Stimulated activated CD8-positive, alpha-beta memory T cell treated with anti-CD3 and anti-CD28 coated beads, Interleukin-12 subunit alpha, Interleukin-12 subunit beta, amount 100 ng/mL, for 1 hour (primary cell): ENCODE measurements at regions not wholly inside any gene's neighbourhood (a gene's known extent, or its start where the extent isn't known, plus 50 kb on each side); places are given as distances from the start of the nearest gene placed in this dataset.
"Not testable (repeated sequence)": the region's sequence is repeated elsewhere in the genome, so short reads cannot be mapped to it uniquely, and the experiment has no call there.

Experiments used
- DNase-seq: peaks from one replicate; pipeline ENCODE4 v3.0.0-alpha.2; 2020; ENCODE audit warnings: low read depth

DNA sequence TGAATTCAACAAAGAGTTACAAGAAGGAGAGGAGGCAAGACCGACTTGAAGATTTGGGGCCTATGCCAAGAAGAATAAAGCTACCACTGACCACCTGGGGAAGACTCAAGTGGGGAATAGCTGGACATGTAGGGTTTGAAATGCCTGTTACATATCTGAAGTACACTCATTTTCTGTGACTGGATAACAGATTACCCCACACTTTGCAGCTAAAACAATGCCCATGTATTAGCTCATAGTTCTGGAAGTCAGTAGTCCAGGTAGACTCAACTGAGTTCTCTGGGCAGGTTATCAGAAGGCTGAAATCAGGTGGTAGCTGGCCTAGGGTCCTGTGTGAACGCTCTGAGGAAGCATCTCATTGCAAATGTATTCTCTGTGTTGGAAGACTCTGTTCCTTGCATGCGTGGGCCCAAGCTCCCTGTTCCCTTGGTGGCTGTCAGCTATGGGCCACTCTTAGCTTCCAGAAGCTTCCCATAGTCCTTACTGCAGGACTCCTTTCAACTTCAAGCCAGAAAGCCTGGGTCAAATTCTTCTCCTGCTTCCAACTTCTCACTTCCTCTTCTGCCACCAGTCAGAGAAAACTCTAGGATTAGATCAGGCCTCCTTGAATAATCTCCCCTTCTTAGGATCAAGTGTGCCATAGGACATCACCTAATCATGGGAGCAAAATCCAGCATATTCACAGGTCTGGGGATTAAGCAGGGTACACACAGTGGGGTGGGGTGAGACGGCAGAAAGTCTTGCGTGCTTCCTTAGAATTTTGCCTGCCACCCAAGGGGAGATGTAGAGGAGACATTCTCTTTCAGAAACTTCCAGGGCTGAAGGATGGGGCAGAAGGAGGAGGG is 187.8 kb downstream of the SHQ1 start:
- DNase-seq, result no peak

DNA sequence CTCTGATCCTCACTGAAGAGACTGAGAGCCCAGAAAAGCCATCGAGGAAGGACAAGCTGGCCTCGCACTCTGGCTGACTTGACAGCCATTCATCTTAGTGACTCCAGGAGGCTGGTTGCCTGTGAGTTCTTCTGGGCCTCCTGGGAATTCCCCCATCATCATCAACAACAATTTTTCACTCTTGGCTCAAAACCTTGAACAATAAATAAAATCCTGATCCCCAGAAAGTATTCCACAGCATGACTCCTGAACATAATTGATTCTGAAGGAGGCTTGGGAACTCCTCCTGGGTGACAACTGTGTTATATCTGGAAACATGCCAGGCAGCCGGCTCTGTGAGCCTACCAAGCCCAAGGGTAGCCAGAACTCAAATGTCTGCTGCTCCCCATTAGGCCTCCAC is 188.6 kb downstream of the SHQ1 start:
- DNase-seq, result no peak

DNA sequence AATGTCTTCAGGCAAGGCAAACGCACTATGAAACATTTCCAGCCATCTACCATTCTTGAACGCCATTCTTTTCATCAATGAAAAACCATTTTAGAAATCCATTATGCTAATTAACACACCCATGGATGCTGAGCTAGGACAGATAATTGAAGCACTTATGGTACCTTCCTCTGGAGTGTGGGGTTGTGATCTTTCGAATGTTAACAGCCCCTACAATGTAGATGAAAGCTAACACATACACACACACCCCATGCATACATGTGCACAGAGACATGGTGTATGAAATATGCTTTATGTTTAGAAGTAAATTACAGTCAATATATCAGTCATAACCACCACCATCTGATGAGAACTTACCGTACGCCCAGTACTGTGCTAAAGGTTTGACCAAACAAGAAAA is 189.1 kb downstream of the SHQ1 start:
- DNase-seq, result no peak

GRCh38 chr3:72658466-72659100 is 189.7 kb downstream of the SHQ1 start:
- DNase-seq, result no peak

GRCh38 chr3:72657666-72658065 is 190.6 kb downstream of the SHQ1 start:
- DNase-seq, result peak; percentile 29

DNA sequence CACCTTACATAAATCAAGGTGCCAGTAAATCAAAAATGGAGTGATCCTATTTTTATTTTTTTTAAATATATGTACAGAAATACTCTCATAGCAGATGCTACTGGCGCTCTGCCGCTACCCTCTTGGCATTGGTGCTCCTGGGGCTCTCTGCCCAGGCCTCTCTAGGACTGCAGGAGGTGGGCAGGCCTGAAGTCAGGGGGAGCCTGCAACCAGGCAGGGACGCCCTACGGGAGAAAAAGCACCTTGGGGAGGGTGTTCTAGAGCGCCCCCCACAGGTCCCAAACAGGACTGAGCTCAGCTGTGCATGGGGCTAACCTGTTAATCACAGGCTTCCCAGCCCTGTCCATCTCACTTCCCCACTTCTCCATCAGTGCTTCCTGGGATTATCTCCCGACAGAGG is 192.5 kb downstream of the SHQ1 start:
- no peak for DNase-seq

DNA sequence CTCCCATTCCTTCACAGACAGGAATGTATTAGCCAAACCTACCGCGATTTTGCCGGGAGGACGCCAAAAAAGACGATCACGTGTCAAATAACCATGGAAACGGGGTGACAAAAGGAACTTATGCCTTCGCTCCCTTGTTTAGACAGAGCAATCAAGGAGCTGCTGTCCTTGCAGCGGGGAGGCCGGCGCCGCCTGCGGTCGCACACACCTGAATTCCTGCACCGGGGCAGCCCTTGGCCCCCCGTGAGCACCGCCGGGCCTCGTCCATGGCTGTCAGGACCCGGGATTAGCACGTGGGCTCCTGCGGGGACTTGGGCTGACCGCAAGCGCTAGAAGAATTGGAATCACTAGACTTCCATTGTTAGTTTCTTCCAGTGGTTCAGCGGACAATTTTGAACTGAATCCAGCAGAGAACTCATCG is 193.1 kb downstream of the SHQ1 start:
- no peak for DNase-seq

DNA sequence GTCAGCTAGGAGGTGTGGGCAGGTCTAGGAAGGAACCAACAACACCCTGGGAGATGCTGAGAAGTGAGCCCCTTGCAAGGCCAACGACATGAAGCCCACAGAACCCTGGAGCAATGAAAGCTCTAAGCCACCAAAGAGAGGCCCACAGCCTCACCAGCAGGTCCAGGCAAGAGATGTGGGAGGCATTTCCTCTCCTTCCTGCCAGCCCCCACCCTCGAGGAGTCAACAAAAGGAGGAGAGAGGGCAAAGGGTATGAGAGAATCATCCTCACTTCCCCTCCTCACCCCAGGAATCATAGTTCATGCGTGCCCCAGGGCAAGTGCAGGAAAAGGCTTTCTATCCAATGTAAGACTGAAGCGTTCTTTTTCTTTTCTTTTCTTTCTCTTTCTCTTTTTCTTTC is 195.8 kb downstream of the SHQ1 start:
- DNase-seq, result no peak

DNA sequence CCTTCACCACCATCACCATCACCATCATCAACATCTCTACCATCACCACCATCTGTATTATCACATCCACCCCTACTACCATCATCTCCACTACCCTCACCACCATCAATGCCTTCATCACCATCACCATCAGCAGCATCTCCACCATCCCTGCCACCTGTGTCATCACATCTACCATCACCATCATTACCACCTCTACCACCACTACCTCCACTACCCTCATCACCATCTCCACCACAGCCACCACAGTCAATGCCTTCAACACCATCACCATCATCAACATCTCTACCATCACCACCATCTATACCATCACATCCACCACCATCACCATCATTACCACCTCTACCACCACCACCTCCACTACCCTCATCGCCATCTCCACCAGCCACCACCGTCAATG is 196.7 kb downstream of the SHQ1 start:
- DNase-seq, result no peak

- no peak for DNase-seq
Observed at GRCh38 chr3:72646263-72646662, 202.0 kb downstream of the SHQ1 start.

DNA sequence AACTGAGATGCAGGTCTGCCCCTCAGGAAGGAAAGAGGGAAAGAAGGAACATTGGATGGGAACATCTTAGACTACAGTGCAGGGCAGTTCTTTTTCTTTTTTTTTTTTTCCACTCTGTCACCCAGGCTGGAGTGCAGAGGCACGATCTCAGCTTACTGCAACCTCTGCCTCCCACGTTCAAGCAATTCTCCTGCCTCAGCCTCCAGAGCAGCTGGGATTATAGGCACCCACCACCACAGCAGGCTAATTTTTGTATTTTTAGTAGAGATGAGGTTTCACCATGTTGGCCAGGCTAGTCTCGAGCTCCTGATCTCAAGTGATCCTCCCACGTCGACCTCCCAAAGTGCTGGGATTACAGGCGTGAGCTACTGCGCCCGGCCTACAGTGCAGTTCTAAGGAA is 204.6 kb downstream of the SHQ1 start:
- DNase-seq, result not testable (repeated sequence)

- DNase-seq, result no peak
Observed at GRCh38 chr3:72641684-72642083, 206.6 kb downstream of the SHQ1 start.

- no peak for DNase-seq
Observed at GRCh38 chr3:72641072-72641471, 207.2 kb downstream of the SHQ1 start.

DNA sequence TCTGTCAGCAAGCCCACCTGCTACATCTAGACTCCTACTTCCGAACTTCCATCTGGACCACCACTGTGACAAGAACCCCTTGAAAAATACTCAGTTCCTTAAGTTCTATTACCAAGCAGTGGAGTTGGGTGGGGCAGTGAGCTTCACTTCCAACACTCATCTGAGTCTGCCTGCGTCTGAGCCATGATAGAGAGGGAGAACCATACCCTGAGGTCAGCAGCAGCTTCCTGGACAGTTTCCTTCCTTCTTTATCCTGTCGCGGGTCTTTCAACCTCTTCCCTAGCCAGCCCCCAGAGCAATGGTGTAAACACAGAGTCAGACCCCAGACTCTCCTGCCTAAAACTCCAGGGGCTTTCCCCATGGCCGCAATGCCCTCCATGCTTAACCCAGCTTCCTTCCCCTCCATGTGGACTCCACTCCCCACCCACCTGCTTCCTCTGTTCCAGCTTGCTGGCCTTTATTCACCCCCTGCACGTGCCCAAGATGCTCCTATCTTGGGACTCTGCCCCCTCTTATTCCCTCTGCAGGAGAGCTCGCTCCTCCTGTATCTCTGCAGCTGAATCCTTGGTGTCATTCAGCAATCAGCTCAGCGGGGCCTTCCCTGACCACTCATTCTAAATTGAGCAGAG is 211.2 kb downstream of the SHQ1 start:
- DNase-seq, result no peak

DNA sequence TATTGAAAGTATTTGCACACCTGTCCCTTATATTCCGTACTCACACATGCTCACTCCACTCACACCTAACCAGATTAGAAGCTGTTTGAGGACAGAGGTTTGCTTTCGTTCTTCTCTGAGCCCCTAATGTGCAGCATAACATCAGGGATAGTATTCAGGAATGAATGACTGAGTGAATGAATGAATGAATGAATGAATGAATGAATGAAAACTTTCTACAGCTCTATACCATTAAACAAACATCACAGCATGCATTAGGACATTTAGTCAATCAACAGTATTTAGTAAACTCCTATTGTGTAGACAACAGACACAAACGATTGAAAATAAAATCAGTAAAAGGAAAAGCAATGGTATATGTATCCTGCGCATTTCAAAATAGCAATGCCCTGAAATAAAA is 212.7 kb downstream of the SHQ1 start:
- no peak for DNase-seq

GRCh38 chr3:72634128-72634527 is 214.1 kb downstream of the SHQ1 start:
- DNase-seq, result no peak

DNA sequence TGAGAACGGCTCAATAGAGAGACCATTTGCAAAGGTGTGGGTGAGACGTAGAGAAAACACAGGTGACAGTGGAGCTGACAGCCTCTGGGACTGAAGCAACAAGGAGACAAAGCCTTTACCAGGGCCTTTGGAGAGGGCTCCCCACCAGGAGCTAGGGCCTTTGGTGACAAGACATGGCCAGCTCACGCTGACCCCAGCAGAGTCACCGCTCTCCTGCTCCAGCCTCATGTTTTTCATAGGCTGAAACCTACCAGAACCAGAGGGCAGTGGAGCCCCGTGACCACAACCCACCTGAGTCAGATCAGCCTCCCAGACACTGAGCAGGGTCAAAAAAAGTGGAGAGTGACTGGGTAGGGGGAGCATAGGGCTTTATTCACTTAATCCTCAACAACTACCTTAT is 214.7 kb downstream of the SHQ1 start:
- DNase-seq, result no peak

- DNase-seq, result no peak
Observed at GRCh38 chr3:72633121-72633520, 215.1 kb downstream of the SHQ1 start.

DNA sequence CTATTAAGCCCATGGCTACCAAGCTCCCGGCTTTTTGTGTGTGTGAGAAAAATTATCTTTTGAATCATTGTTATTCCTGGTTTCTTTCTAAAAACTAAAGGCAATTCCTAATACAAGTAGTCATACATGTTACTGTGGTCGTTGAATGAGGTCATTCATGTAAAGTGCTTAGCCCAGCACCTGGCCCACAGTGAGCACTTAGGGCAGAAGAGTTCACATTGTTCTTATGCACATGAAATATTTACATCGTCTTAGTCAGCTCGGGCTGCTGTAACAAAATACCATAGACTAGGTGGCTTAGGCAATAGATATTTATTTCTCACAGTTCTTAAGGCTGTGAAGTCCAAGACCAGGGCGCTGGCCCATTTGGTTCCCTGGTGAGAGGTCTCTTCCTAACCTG is 216.1 kb downstream of the SHQ1 start:
- no peak for DNase-seq

- DNase-seq, result no peak
Observed at GRCh38 chr3:72630969-72631344, 217.3 kb downstream of the SHQ1 start.

DNA sequence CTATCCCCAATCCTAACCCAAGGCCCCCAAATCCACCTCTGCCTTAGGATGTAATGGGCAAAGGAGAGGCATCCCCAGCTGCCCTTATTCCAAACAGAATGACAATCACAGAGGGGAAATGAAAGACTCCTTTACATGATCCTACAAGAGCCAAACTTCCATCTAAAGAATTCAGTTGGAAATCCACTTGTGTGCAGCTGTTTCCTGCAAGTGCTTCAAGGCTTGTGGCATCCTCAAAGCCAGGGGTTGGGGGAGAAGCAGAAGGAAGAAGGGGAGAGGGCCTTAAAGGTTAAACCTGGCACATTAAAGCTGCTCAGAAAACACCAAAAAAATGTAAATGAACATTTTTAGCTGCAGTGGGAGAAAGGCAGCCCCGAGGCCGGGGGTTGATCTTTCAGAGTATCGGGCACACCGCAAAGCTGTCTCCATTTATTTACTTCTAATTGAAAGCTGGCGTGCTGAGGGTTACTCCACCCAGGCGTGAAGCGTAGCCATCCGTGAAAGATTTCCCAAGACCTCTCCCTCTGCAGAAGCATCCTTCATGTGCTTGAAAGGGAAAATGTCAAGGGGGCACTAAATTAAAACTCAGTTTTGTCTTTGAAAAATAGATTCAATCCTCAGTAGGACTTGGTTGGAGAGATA is 217.8 kb downstream of the SHQ1 start:
- no peak for DNase-seq

GRCh38 chr3:72629191-72629631 is 219.0 kb downstream of the SHQ1 start:
- DNase-seq, result no peak

- no peak for DNase-seq
Observed at GRCh38 chr3:72628065-72628464, 220.2 kb downstream of the SHQ1 start.
